HL-60 (cell line): ENCODE measurements at regions not wholly inside any gene's neighbourhood (a gene's known extent, or its start where the extent isn't known, plus 50 kb on each side); places are given as distances from the start of the nearest gene placed in this dataset.

Experiments used
- DNase-seq, 2 experiments: peaks; one replicate each; pipeline ENCODE4 v3.0.0-alpha.2; 2010 to 2020; ENCODE audit warnings: low read depth in 1 of 2, low spot score in 1 of 2
- H3K27ac ChIP-seq: fragments of 250-450 bp; sonication (Bioruptor Pico); replicated peaks from 2 replicates; pipeline ENCODE4 v1.5.1; 2020; ENCODE audit warnings: mild to moderate bottlenecking, moderate library complexity
- H3K27me3 ChIP-seq: fragments of 250-450 bp; sonication (Bioruptor Pico); 2 replicates; pipeline ENCODE4 v1.5.1; 2021; ENCODE audit warnings: mild to moderate bottlenecking, moderate library complexity; ENCODE audit not compliant: insufficient read depth, poor library complexity, severe bottlenecking
- H3K4me3 ChIP-seq: replicated peaks from 2 replicates; pipeline ENCODE4 v1.5.1; 2011; ENCODE audit warnings: mild to moderate bottlenecking, control low read depth, low read length; ENCODE audit not compliant: insufficient read depth
- CTCF ChIP-seq: IDR thresholded peaks from one replicate; pipeline ENCODE4 v1.5.1; 2011; ENCODE audit warnings: low read length, control low read depth, inconsistent platforms; ENCODE audit not compliant: insufficient read depth
- GABPA ChIP-seq: IDR thresholded peaks from 2 replicates; pipeline ENCODE4 v1.6.1; 2012; ENCODE audit warnings: low read depth
- POLR2AphosphoS5 ChIP-seq: IDR thresholded peaks from 2 replicates; pipeline ENCODE4 v1.6.1; 2012; ENCODE audit warnings: low read depth
- REST ChIP-seq: IDR thresholded peaks from 2 replicates; pipeline ENCODE4 v1.6.1; 2012; ENCODE audit warnings: low read depth; ENCODE audit not compliant: insufficient replicate concordance
- SPI1 ChIP-seq: IDR thresholded peaks from 2 replicates; pipeline ENCODE4 v1.6.1; 2012; ENCODE audit warnings: low read depth, mild to moderate bottlenecking, borderline replicate concordance

- Histone ChIP-seq H3K27me3 (peaks cover 5% of the 10 kb centered on the region), H3K4me3 (no peak overlapping the region), H3K27ac (no peak overlapping the region)
- TF ChIP-seq REST (no peak), CTCF (no peak), POLR2AphosphoS5 (no peak), SPI1 (no peak), GABPA (no peak)
- DNase-seq = no peak
Observed at GRCh38 chr5:9847631-9848030, 217.5 kb upstream of the TAS2R1 start.

- Histone ChIP-seq H3K4me3 (no peak overlapping the region), H3K27ac (no peak overlapping the region), H3K27me3 (peaks cover 5% of the 10 kb centered on the region)
- TF ChIP-seq SPI1 = no peak
- no peak for TF ChIP-seq REST
- TF ChIP-seq GABPA = no peak
- TF ChIP-seq POLR2AphosphoS5 = no peak
- TF ChIP-seq CTCF = no peak
- no peak for DNase-seq
Observed at GRCh38 chr5:9845185-9845584, 215.0 kb upstream of the TAS2R1 start.

GRCh38 chr5:9841516-9842170 lies 211.5 kb upstream of the TAS2R1 start:
- peaks cover 5% of the 10 kb centered on the region for H3K27me3 ChIP-seq
- no peak for DNase-seq
- H3K27ac ChIP-seq = no peak overlapping the region
- no peak for TF ChIP-seq CTCF
- no peak for TF ChIP-seq POLR2AphosphoS5
- TF ChIP-seq SPI1 = no peak
- no peak for TF ChIP-seq GABPA
- TF ChIP-seq REST = no peak
- H3K4me3 ChIP-seq = no peak overlapping the region
